Ishikawa (cell line): ENCODE measurements at regions not wholly inside any gene's neighbourhood (a gene's known extent, or its start where the extent isn't known, plus 50 kb on each side); places are given as distances from the start of the nearest gene placed in this dataset.

Experiments
- CEBPB ChIP-seq: IDR thresholded peaks from 2 replicates; pipeline ENCODE4 v1.6.1; 2012
- CREB1 ChIP-seq: IDR thresholded peaks from 2 replicates; pipeline ENCODE4 v1.6.1; 2012; ENCODE audit warnings: low read depth
- EGR1 ChIP-seq: IDR thresholded peaks from 2 replicates; pipeline ENCODE4 v1.6.1; 2012
- EP300 ChIP-seq: IDR thresholded peaks from 2 replicates; pipeline ENCODE4 v1.6.1; 2012; ENCODE audit warnings: borderline replicate concordance
- FOXM1 ChIP-seq: IDR thresholded peaks from 2 replicates; pipeline ENCODE4 v1.6.1; 2012; ENCODE audit warnings: low read depth, borderline replicate concordance
- NFIC ChIP-seq: IDR thresholded peaks from 2 replicates; pipeline ENCODE4 v1.6.1; 2012
- RAD21 ChIP-seq: IDR thresholded peaks from 2 replicates; pipeline ENCODE4 v1.6.1; 2012; ENCODE audit warnings: low read depth
- TAF1 ChIP-seq: IDR thresholded peaks from 2 replicates; pipeline ENCODE4 v1.6.1; 2012; ENCODE audit warnings: low read depth, mild to moderate bottlenecking
- TCF12 ChIP-seq: IDR thresholded peaks from 2 replicates; pipeline ENCODE4 v1.6.1; 2012; ENCODE audit warnings: low read depth
- TEAD4 ChIP-seq: IDR thresholded peaks from 2 replicates; pipeline ENCODE4 v1.6.1; 2012
- YY1 ChIP-seq: IDR thresholded peaks from 2 replicates; pipeline ENCODE4 v1.6.1; 2012; ENCODE audit warnings: low read depth
- ZBTB7A ChIP-seq: IDR thresholded peaks from 2 replicates; pipeline ENCODE4 v1.6.1; 2012; ENCODE audit warnings: low read depth
- TF ChIP-seq, protein P1 (sequence below): IDR thresholded peaks from 2 replicates; pipeline ENCODE4 v1.6.1; 2012
- TF ChIP-seq, protein P2 (sequence below): IDR thresholded peaks from 2 replicates; pipeline ENCODE4 v1.6.1; 2012
- TF ChIP-seq, protein P3 (sequence below): IDR thresholded peaks from 2 replicates; pipeline ENCODE4 v1.6.1; 2012; ENCODE audit warnings: low read depth, mild to moderate bottlenecking

DNA sequence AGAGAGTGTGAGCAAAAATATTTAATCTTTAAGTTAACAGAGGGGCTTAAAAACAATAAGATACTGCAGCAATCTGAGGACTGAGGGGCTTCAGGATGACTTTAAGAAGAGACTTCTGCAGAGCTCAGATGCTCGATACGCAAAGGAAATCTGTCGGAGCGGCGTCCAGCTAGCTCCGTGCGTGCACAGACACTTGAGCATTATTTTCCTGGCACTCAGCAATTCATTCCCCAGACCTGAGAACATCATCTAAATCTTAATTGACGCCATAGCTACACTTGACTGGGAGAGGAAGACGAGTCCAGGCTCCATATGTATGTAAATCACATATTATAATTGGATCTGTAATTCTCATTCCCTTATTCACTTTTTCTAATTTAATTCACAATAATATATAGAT, 228.2 kb downstream of the SOD2 start:
- TF ChIP-seq TEAD4 (no peak), NFIC (no peak), EGR1 (no peak), ZBTB7A (no peak), EP300 (no peak), RAD21 (no peak), CEBPB (no peak), CREB1 (no peak), YY1 (no peak), FOXM1 (no peak), TAF1 (no peak), TCF12 (no peak)
- TF ChIP-seq, protein P1, sequence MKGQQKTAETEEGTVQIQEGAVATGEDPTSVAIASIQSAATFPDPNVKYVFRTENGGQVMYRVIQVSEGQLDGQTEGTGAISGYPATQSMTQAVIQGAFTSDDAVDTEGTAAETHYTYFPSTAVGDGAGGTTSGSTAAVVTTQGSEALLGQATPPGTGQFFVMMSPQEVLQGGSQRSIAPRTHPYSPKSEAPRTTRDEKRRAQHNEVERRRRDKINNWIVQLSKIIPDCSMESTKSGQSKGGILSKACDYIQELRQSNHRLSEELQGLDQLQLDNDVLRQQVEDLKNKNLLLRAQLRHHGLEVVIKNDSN: no peak
- TF ChIP-seq, protein P2, sequence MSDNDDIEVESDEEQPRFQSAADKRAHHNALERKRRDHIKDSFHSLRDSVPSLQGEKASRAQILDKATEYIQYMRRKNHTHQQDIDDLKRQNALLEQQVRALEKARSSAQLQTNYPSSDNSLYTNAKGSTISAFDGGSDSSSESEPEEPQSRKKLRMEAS: no peak
- TF ChIP-seq, protein P3, sequence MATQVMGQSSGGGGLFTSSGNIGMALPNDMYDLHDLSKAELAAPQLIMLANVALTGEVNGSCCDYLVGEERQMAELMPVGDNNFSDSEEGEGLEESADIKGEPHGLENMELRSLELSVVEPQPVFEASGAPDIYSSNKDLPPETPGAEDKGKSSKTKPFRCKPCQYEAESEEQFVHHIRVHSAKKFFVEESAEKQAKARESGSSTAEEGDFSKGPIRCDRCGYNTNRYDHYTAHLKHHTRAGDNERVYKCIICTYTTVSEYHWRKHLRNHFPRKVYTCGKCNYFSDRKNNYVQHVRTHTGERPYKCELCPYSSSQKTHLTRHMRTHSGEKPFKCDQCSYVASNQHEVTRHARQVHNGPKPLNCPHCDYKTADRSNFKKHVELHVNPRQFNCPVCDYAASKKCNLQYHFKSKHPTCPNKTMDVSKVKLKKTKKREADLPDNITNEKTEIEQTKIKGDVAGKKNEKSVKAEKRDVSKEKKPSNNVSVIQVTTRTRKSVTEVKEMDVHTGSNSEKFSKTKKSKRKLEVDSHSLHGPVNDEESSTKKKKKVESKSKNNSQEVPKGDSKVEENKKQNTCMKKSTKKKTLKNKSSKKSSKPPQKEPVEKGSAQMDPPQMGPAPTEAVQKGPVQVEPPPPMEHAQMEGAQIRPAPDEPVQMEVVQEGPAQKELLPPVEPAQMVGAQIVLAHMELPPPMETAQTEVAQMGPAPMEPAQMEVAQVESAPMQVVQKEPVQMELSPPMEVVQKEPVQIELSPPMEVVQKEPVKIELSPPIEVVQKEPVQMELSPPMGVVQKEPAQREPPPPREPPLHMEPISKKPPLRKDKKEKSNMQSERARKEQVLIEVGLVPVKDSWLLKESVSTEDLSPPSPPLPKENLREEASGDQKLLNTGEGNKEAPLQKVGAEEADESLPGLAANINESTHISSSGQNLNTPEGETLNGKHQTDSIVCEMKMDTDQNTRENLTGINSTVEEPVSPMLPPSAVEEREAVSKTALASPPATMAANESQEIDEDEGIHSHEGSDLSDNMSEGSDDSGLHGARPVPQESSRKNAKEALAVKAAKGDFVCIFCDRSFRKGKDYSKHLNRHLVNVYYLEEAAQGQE: no peak

DNA sequence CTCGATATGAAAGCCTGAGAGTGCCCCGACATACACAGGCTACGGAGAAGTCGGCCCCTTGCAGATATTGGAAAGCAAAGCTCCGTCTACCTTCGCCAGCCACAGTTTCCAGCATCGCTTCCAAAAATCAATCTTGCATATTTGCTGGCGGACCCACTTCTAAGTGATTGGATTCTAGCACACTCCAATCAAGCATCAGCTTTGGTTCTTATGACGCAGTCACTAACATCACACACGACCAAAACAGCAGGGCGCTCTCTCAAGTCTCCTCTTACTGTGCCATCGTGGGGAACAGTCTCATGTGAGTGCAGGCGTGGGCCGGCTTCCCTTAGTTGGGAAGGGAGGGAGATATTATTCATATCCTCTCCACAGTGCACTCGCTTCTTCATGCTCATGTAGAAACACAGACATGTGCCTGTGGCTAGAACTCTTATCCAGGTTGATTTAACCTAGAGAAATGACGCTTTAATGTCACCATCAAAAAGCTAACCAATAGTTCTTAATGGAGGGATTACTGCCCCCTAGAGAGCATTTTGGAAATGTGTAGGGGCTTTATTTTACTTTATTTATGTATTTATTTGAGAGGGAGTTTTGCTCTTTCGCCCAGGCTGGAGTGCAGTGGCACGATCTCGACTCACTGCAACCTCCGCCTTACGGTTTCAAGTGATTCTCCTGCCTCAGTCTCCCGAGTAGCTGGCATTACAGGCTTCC, 229.8 kb downstream of the SOD2 start:
- TF ChIP-seq RAD21: peak; percentile 48
- no peak for TF ChIP-seq ZBTB7A

DNA sequence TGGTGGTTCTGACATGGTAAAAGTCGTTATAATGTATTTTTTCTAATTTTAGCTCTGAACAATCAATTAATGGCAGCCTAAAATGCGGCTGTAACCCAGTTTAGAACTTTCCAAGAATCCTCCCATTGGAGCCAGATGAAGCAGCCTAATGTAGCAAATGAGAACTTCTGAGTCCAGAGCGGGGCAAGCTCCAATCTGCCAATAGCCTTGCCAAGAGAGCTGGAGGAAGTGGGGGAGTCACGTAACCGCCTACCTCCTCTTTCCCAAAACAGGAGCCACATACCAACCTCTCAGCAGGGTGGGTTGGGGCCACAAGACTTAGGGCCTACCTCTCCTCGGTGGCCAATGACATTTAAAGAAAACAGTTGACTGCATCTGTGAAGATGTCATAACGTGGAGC, 230.6 kb downstream of the SOD2 start:
- TF ChIP-seq EGR1: no peak
- TF ChIP-seq, protein P3: no peak
- TF ChIP-seq, protein P1: no peak
- TF ChIP-seq CEBPB: no peak
- TF ChIP-seq YY1: no peak
- TF ChIP-seq, protein P2: no peak
- TF ChIP-seq NFIC: no peak
- TF ChIP-seq ZBTB7A: no peak

DNA sequence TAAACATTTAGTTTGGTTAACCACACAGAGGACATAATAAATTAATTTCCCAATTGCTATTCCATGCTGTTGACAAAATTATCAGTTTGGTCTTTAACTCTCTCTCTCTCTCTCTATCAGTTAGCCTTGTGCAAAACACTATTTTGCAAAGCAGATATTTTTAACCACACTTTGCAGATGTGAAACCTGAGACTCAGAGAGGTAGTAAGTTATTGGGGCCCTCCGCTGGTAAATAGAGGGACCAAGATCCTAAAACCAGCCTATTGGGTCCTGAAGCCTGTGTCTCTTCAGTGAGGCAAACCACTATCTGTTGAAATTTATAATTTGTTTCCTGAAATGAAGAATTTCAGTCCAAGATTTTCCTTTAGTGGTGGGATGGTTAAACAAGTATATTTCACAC, 231.0 kb downstream of the SOD2 start:
- TF ChIP-seq RAD21 (no peak), TCF12 (no peak), EGR1 (no peak), FOXM1 (no peak), ZBTB7A (no peak), TAF1 (no peak)
- TF ChIP-seq, protein P3: no peak
- TF ChIP-seq, protein P1: no peak
